Esophagus muscularis mucosa (tissue), 4 donors: ENCODE measurements at regions not wholly inside any gene's neighbourhood (a gene's known extent, or its start where the extent isn't known, plus 50 kb on each side); places are given as distances from the start of the nearest gene placed in this dataset.

Source experiments
- EP300 ChIP-seq: sonication (generic); formaldehyde crosslinking; IDR thresholded peaks from one replicate; pipeline ENCODE4 v1.6.1; 2017; ENCODE audit warnings: antibody characterized with exemption
- POLR2A ChIP-seq: fragments of 450-650 bp; IDR thresholded peaks from one replicate; pipeline ENCODE4 v1.6.1; 2017; ENCODE audit warnings: antibody characterized with exemption, moderate library complexity, mild to moderate bottlenecking, low read depth
- POLR2AphosphoS5 ChIP-seq, 2 donors: sonication (generic); formaldehyde crosslinking; IDR thresholded peaks; one replicate each; pipeline ENCODE4 v1.6.1; 2017; ENCODE audit warnings: antibody characterized with exemption in 2 of 2
- TF ChIP-seq, protein P1 (sequence below), 3 experiments: fragments of 200-600 bp in 2 of 3; fragments of 450-650 bp in 1 of 3; sonication (generic) in 2 of 3; IDR thresholded peaks; one replicate each; pipeline ENCODE4 v1.5.1; 2017 to 2019; ENCODE audit warnings: antibody characterized with exemption in 3 of 3, mild to moderate bottlenecking in 2 of 3, moderate library complexity in 1 of 3

DNA sequence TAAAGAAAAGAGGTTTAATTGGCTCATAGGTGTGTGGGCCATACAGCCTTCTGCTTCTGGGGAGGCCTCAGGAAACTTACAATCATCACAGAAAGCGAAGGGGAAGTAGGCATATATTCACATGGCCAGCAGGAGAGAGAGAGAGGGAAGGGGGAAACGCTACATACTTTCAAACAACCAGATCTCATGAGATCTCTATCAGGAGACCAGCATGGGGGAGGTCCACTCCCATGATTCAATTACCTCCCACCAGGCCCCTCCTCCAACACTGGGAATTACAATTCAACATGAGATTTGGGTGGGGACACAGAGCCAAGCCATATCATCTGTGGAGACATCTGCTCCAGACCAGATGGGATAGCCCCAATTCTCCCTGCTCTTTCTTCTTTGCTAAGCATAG, 866.0 kb downstream of the BRD1 start:
- TF ChIP-seq, protein P1, sequence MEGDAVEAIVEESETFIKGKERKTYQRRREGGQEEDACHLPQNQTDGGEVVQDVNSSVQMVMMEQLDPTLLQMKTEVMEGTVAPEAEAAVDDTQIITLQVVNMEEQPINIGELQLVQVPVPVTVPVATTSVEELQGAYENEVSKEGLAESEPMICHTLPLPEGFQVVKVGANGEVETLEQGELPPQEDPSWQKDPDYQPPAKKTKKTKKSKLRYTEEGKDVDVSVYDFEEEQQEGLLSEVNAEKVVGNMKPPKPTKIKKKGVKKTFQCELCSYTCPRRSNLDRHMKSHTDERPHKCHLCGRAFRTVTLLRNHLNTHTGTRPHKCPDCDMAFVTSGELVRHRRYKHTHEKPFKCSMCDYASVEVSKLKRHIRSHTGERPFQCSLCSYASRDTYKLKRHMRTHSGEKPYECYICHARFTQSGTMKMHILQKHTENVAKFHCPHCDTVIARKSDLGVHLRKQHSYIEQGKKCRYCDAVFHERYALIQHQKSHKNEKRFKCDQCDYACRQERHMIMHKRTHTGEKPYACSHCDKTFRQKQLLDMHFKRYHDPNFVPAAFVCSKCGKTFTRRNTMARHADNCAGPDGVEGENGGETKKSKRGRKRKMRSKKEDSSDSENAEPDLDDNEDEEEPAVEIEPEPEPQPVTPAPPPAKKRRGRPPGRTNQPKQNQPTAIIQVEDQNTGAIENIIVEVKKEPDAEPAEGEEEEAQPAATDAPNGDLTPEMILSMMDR (IDR thresholded peaks at IDR 0.05), result no peak
- no peak for TF ChIP-seq POLR2A
- TF ChIP-seq POLR2AphosphoS5 (IDR thresholded peaks at IDR 0.05), result no peak
- TF ChIP-seq EP300, result no peak
